Activated CD4-positive, alpha-beta T cell treated with anti-CD3 and anti-CD28 coated beads for 48 hours (primary cell): ENCODE measurements at regions not wholly inside any gene's neighbourhood (a gene's known extent, or its start where the extent isn't known, plus 50 kb on each side); places are given as distances from the start of the nearest gene placed in this dataset.

Source experiments
- DNase-seq: peaks from one replicate; pipeline ENCODE4 v3.0.0-alpha.2; 2020

- no peak for DNase-seq
Measured at GRCh38 chr6:144697369-144697760, 412.2 kb downstream of the UTRN start.

GRCh38 chr6:144697801-144698200, 412.7 kb downstream of the UTRN start:
- DNase-seq, result no peak

- DNase-seq, result no peak
Measured at GRCh38 chr6:144702781-144703180, 417.6 kb downstream of the UTRN start.

- DNase-seq, result no peak
Measured at GRCh38 chr6:144710207-144710606, 425.1 kb downstream of the UTRN start.

GRCh38 chr6:144711661-144712060, 426.5 kb downstream of the UTRN start:
- DNase-seq, result no peak

- DNase-seq, result no peak
Measured at GRCh38 chr6:144712541-144712940, 427.4 kb downstream of the UTRN start.

- DNase-seq, result no peak
Measured at GRCh38 chr6:144714021-144714712, 429.0 kb downstream of the UTRN start.

GRCh38 chr6:144715344-144715743, 430.2 kb downstream of the UTRN start:
- peak; percentile 9 for DNase-seq

- no peak for DNase-seq
Measured at GRCh38 chr6:144718431-144718830, 433.3 kb downstream of the UTRN start.

- no peak for DNase-seq
Measured at GRCh38 chr6:144721232-144721631, 436.1 kb downstream of the UTRN start.

GRCh38 chr6:144722154-144722737, 437.1 kb downstream of the UTRN start:
- no peak for DNase-seq

GRCh38 chr6:144722925-144723324, 437.8 kb downstream of the UTRN start:
- DNase-seq, result no peak

GRCh38 chr6:144723431-144723830, 438.3 kb downstream of the UTRN start:
- DNase-seq, result no peak

GRCh38 chr6:144724818-144725217, 439.7 kb downstream of the UTRN start:
- no peak for DNase-seq

- DNase-seq, result peak; percentile 18
Measured at GRCh38 chr6:144725736-144726522, 440.8 kb downstream of the UTRN start.

- no peak for DNase-seq
Measured at GRCh38 chr6:144728804-144729203, 443.7 kb downstream of the UTRN start.

- DNase-seq, result no peak
Measured at GRCh38 chr6:144729502-144729901, 444.4 kb downstream of the UTRN start.

GRCh38 chr6:144730088-144730645, 445.0 kb downstream of the UTRN start:
- no peak for DNase-seq

- DNase-seq, result no peak
Measured at GRCh38 chr6:144731229-144731628, 446.1 kb downstream of the UTRN start.

GRCh38 chr6:144736763-144737162, 451.6 kb downstream of the UTRN start:
- DNase-seq, result no peak

GRCh38 chr6:144737998-144738397, 452.9 kb downstream of the UTRN start:
- no peak for DNase-seq

- DNase-seq, result no peak
Measured at GRCh38 chr6:144739873-144740272, 454.7 kb downstream of the UTRN start.

GRCh38 chr6:144741659-144742058, 456.5 kb downstream of the UTRN start:
- no peak for DNase-seq

- DNase-seq, result no peak
Measured at GRCh38 chr6:144742779-144743178, 457.6 kb downstream of the UTRN start.
